NCI-H146 (cell line): ENCODE measurements at regions not wholly inside any gene's neighbourhood (a gene's known extent, or its start where the extent isn't known, plus 50 kb on each side); places are given as distances from the start of the nearest gene placed in this dataset.

Experiments
- DNase-seq: peaks from one replicate; lab custom pipeline; 2025; lab: John Stamatoyannopoulos, UW

GRCh38 chr4:123807866-123808265 is 411.3 kb downstream of the SPRY1 start:
- no peak for DNase-seq

DNA sequence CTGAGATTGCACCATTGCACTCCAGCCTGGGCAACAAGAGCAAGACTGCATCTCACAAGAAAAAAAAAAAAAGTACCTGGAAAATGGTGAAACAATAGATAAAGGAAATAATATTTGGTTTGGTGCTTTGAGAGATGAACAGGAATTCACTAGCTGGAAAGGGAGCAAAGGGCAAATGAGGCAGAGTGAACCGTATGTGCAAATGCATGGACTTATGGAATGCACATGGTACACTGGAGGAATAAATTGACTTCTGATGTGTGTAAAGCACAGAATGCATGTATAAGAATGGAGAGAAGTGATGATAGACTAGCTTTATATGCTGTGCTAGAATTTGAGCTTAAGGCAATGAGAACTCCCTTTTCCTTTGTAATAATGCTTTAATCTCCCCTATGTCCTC is 413.3 kb downstream of the SPRY1 start:
- DNase-seq = no peak

GRCh38 chr4:123812066-123812390 is 415.4 kb downstream of the SPRY1 start:
- no peak for DNase-seq

DNA sequence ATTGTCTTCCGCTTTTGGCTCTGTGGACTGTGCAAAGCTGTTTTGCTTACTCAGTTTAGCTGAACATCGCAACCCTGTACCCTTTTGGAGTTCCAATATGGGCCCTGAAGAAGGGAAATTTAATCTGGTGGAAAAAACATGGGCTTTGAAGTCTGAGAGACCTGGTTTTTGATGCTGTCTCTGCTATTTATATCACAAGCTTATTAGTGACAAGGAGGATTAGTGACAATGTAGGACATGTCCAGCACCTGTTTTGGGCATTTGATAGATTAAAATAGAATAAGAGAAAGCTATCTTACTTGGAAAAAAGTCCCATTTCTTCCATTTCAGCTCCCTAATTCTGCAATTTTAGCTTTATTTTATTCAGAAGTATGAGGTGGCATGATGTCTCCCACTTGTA is 417.3 kb downstream of the SPRY1 start:
- no peak for DNase-seq

- no peak for DNase-seq
These were observed 419.9 kb downstream of the SPRY1 start for GRCh38 chr4:123816462-123816861.

DNA sequence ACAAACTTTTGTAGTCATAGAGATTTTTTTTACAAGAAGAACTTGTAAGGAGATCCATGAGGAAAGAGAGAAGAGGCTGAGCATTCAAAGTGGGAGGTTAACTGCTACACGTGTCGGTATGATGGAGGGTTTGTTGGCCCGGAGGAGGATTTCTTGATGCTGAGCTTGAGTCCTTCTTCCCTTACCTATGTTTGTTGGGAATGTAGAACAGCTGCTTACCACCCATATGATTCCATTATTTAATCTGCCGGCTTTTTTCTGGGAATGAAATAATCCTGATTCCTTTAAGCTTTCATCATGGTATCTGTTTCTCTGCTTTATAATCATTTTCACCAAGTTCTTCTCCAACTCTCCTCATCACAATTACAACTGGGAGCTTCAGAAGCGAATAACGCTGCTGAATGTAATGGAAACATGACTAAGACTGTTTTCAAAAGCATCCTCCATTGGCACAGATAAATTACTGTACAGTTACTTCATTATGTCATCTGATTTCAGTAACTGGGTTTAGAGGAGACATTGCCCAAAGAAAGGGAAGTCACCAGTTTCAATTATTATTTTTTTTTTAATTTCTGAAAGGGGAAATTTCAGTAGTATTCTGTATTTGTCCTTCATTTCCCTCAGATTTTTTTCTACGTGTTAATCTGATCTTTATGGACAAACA is 420.6 kb downstream of the SPRY1 start:
- no peak for DNase-seq

DNA sequence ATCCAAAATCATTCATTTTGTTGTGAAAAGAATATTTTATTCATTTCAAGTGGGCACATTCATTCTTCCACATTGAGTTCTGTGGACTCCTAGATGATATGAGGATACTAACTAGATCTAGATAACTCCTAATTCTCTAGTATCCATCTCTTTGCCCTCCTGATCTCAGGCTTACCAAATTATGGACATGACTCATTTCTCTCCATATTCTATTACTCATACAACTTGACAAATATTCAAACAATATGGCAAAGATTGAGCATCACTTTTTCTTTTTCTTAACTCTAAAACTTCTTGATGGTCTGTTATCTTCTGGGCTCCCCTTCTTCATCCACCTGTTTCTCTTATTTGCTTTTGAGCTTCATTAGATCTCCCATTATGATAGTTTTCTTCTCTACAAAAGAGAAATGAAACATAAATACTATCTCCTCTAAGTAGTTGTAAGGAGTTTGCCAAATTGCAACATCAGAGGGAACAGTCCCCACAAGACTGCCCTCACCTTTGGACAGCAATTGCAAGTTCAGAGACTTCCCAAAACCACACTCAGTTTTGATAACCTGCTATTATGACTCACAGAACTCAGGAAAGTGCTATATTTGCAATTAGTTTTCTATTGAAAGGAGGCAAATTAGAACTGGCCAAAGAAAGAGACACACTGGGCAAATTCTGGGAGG is 422.9 kb downstream of the SPRY1 start:
- no peak for DNase-seq

DNA sequence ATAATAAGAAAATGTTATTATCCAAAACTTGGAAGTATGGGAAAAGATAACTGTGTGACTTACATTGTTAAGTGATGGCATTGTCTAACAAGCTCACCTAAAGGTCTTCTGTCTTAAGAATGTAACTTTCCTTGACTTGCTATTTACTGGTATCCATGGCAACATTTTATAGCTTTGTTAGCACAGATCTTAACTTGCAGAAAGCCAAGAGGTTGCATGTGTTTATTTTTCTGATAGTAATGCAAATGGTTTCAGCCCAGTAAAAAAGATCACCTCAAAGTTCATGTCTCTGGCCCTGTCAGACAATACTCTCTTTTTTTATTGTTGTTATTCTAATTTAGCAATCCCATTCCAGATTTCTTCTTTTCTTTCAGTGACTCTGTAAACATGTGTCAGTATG is 425.3 kb downstream of the SPRY1 start:
- DNase-seq = no peak

- DNase-seq = no peak
These were observed 425.8 kb downstream of the SPRY1 start for GRCh38 chr4:123822353-123822752.

- no peak for DNase-seq
These were observed 426.6 kb downstream of the SPRY1 start for GRCh38 chr4:123823244-123823643.

- DNase-seq = no peak
These were observed 427.9 kb downstream of the SPRY1 start for GRCh38 chr4:123824524-123824923.

GRCh38 chr4:123825596-123826291 is 429.1 kb downstream of the SPRY1 start:
- DNase-seq = no peak

- DNase-seq = no peak
These were observed 430.3 kb downstream of the SPRY1 start for GRCh38 chr4:123826896-123827295.

GRCh38 chr4:123827511-123827910 is 430.9 kb downstream of the SPRY1 start:
- no peak for DNase-seq

DNA sequence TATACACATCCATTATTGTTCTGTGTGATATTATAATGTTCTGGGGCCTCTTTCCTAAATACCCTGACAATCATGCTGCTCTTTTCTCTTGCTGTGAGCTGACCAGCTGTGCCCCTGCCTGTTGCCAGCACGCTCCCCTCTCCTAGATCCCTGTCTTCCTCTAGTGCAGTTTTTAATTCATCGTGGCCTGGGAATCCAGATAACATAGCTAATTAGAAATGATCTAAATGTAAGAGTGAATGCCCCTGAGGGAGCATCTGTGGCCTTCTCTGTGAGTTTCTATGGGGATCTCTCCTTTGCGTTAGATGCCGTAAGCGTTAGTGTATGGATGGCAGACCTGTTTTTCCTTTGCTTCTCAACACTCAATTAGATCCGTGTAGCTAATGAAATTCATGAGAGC is 434.3 kb downstream of the SPRY1 start:
- DNase-seq = no peak

- no peak for DNase-seq
These were observed 435.8 kb downstream of the SPRY1 start for GRCh38 chr4:123832173-123833026.

DNA sequence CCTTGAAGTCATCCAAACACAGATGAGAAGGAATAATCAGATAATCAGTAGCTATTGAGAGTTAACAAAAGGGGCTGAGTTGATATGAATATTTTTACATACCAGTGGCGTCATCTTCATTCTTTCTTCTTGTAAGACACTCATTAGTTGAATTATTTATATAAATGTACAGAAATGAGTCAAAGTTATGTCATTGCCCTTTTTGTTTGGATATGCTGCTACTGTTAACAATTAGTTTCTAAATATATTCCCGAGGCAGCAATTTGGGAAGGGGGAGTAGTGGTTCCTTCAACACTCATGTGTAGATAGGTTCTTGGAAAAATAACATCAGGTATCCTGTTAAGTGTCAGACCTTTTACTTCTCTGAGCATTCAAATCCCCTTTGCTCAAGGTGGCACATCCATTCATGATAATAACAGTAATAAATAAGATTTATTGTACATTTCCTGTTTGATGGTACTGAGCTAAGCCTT is 436.6 kb downstream of the SPRY1 start:
- no peak for DNase-seq

GRCh38 chr4:123835831-123836590 is 439.4 kb downstream of the SPRY1 start:
- DNase-seq = no peak

GRCh38 chr4:123836851-123837595 is 440.4 kb downstream of the SPRY1 start:
- DNase-seq = no peak

DNA sequence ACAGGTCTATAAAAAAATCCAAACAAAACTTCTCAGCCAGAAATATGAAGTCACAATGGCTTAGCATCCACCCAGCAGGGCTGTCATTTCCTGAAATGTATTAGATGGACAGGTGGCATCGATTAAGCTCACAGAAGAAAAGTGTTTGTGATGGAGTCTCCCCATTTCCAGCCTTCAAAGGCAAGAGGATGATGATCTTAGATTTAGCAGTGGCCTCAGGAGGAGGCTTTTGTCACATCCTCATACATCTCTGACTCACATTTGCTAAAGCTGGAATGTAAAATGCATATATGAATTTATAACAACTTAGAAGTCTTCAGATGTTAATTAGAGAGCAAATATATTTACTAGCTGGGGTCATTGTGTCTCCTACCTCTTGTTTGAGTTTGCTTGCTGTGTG is 441.9 kb downstream of the SPRY1 start:
- peak; percentile 43 for DNase-seq

DNA sequence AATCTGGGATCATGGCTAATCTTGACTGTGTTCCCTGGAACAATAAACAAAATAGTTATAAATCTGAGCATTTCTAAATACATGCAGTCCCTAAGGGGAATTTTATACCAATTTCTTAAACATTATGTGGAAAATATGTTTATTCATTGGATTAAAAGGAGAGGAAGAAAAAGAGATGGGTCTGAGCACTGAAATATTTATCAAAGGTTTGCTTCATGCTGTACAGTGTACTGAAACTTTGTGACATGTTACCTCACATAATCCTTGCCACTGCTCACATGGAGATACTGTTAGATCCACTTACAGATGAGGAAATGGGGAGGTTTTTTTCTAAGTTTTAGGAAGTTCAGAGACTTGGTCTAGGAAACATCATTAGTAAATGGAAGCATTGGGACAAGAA is 443.6 kb downstream of the SPRY1 start:
- DNase-seq = no peak
